Parathyroid adenoma (tissue), 2 donors: ENCODE measurements at regions not wholly inside any gene's neighbourhood (a gene's known extent, or its start where the extent isn't known, plus 50 kb on each side); places are given as distances from the start of the nearest gene placed in this dataset.

Experiments used
- H2AFZ ChIP-seq: fragments of 300-600 bp; sonication (generic); one replicate; pipeline ENCODE4 v1.7.0; 2017; ENCODE audit warnings: antibody characterized with exemption, mild to moderate bottlenecking
- H3K27ac ChIP-seq: fragments of 300-600 bp; sonication (generic); one replicate; pipeline ENCODE4 v1.7.0; 2017
- H3K27me3 ChIP-seq: fragments of 300-600 bp; sonication (generic); one replicate; pipeline ENCODE4 v1.7.0; 2017; ENCODE audit warnings: low read length; ENCODE audit not compliant: control insufficient read depth, insufficient read depth
- H3K36me3 ChIP-seq: fragments of 300-600 bp; sonication (generic); one replicate; pipeline ENCODE4 v1.7.0; 2017; ENCODE audit warnings: low read length; ENCODE audit not compliant: control insufficient read depth, insufficient read depth
- H3K4me1 ChIP-seq: fragments of 300-600 bp; sonication (generic); one replicate; pipeline ENCODE4 v1.7.0; 2017; ENCODE audit warnings: control low read depth
- H3K4me2 ChIP-seq: fragments of 300-600 bp; sonication (generic); one replicate; pipeline ENCODE4 v1.7.0; 2017; ENCODE audit warnings: low read length
- H3K4me3 ChIP-seq: fragments of 300-600 bp; sonication (generic); one replicate; pipeline ENCODE4 v1.7.0; 2017; ENCODE audit warnings: low read depth, low read length
- H3K79me2 ChIP-seq: fragments of 300-600 bp; sonication (generic); one replicate; pipeline ENCODE4 v1.7.0; 2017; ENCODE audit warnings: control low read depth
- H3K9ac ChIP-seq: fragments of 300-600 bp; sonication (generic); one replicate; pipeline ENCODE4 v1.7.0; 2017; ENCODE audit warnings: mild to moderate bottlenecking
- H3K9me3 ChIP-seq: fragments of 300-600 bp; sonication (generic); one replicate; pipeline ENCODE4 v1.7.0; 2017; ENCODE audit warnings: low read length; ENCODE audit not compliant: control insufficient read depth
- CTCF ChIP-seq: fragments of 300-600 bp; sonication (generic); IDR thresholded peaks from one replicate; pipeline ENCODE4 v1.7.0; 2017; ENCODE audit warnings: antibody characterized with exemption, mild to moderate bottlenecking
- donor health status: primary hyperparathyroidism.

- Histone ChIP-seq H3K4me2 (no peak overlapping the region), H3K9ac (no peak overlapping the region), H3K27me3 (no peaks in the 10 kb centered on the region), H3K36me3 (no peaks in the 10 kb centered on the region), H3K79me2 (no peaks in the 10 kb centered on the region), H3K4me3 (no peak overlapping the region), H3K27ac (no peak overlapping the region), H3K4me1 (no peaks in the 10 kb centered on the region), H3K9me3 (no peaks in the 10 kb centered on the region), H2AFZ (no peak overlapping the region)
- TF ChIP-seq CTCF: no peak
Observed at GRCh38 chr3:10695595-10696285, 120.3 kb upstream of the SLC6A11 start.

GRCh38 chr3:10697918-10698317 is 118.1 kb upstream of the SLC6A11 start:
- H3K27me3 ChIP-seq: no peaks in the 10 kb centered on the region
- H3K79me2 ChIP-seq: no peaks in the 10 kb centered on the region
- H3K4me2 ChIP-seq: no peak overlapping the region
- no peaks in the 10 kb centered on the region for H3K36me3 ChIP-seq
- H3K9me3 ChIP-seq: no peaks in the 10 kb centered on the region
- H3K4me3 ChIP-seq: no peak overlapping the region
- no peak for TF ChIP-seq CTCF
- H3K27ac ChIP-seq: no peak overlapping the region
- no peak overlapping the region for H3K9ac ChIP-seq
- H2AFZ ChIP-seq: no peak overlapping the region
- no peaks in the 10 kb centered on the region for H3K4me1 ChIP-seq

GRCh38 chr3:10700821-10701220 is 115.2 kb upstream of the SLC6A11 start:
- H3K27me3 ChIP-seq: no peaks in the 10 kb centered on the region
- no peak overlapping the region for H3K9ac ChIP-seq
- no peak overlapping the region for H2AFZ ChIP-seq
- no peak for TF ChIP-seq CTCF
- no peak overlapping the region for H3K4me3 ChIP-seq
- H3K36me3 ChIP-seq: no peaks in the 10 kb centered on the region
- H3K4me1 ChIP-seq: no peaks in the 10 kb centered on the region
- H3K79me2 ChIP-seq: no peaks in the 10 kb centered on the region
- H3K9me3 ChIP-seq: no peaks in the 10 kb centered on the region
- no peak overlapping the region for H3K4me2 ChIP-seq
- no peak overlapping the region for H3K27ac ChIP-seq

GRCh38 chr3:10702961-10703740 is 112.9 kb upstream of the SLC6A11 start:
- no peaks in the 10 kb centered on the region for H3K9me3 ChIP-seq
- H3K36me3 ChIP-seq: no peaks in the 10 kb centered on the region
- peaks cover 7% of the 10 kb centered on the region for H3K4me1 ChIP-seq
- H3K79me2 ChIP-seq: peaks cover 2% of the 10 kb centered on the region
- no peak overlapping the region for H3K27ac ChIP-seq
- no peak overlapping the region for H3K9ac ChIP-seq
- H3K27me3 ChIP-seq: no peaks in the 10 kb centered on the region
- TF ChIP-seq CTCF: no peak
- H3K4me2 ChIP-seq: no peak overlapping the region
- no peak overlapping the region for H2AFZ ChIP-seq
- H3K4me3 ChIP-seq: no peak overlapping the region
